Upper lobe of right lung (tissue), 1 donor: ENCODE measurements at regions not wholly inside any gene's neighbourhood (a gene's known extent, or its start where the extent isn't known, plus 50 kb on each side); places are given as distances from the start of the nearest gene placed in this dataset.

Experiments
- ATAC-seq: fragments of 200-7000 bp; cut with Tn5 transposase; one replicate; pipeline ENCODE4 v1.9.1; 2020; ENCODE audit warnings: mild to moderate bottlenecking, moderate library complexity
- DNase-seq: peaks from one replicate; pipeline ENCODE4 v3.0.0-alpha.2; 2020
- H3K27ac ChIP-seq: fragments of 200-600 bp; one replicate; pipeline ENCODE4 v1.8.0; 2022
- H3K27me3 ChIP-seq: fragments of 200-600 bp; one replicate; pipeline ENCODE4 v1.8.0; 2022; ENCODE audit warnings: mild to moderate bottlenecking
- H3K36me3 ChIP-seq: fragments of 200-600 bp; one replicate; pipeline ENCODE4 v1.8.0; 2022
- H3K4me1 ChIP-seq: fragments of 200-600 bp; one replicate; pipeline ENCODE4 v1.8.0; 2022
- H3K4me3 ChIP-seq: fragments of 200-600 bp; one replicate; pipeline ENCODE4 v1.8.0; 2022; ENCODE audit warnings: mild to moderate bottlenecking
- H3K9me3 ChIP-seq: fragments of 200-600 bp; one replicate; pipeline ENCODE4 v1.8.0; 2022
- CTCF ChIP-seq: fragments of 200-600 bp; IDR thresholded peaks from one replicate; pipeline ENCODE4 v1.8.0; 2022; ENCODE audit warnings: antibody characterized with exemption
- intact Hi-C: fragments of 100-400 bp; cut with DNase I; formaldehyde crosslinking; loops from one replicate; pipeline ENCODE4 v1.11.0; 2022
- donor health status: DM: no; HTN: yes; CAD: no; lungs with severe emphysema.

GRCh38 chr20:4095639-4096038, 53.0 kb upstream of the SMOX start:
- no peak for DNase-seq
- Histone ChIP-seq H3K27me3 (no peaks in the 10 kb centered on the region), H3K36me3 (no peaks in the 10 kb centered on the region), H3K4me3 (no peak overlapping the region), H3K4me1 (no peaks in the 10 kb centered on the region), H3K27ac (no peak overlapping the region), H3K9me3 (no peaks in the 10 kb centered on the region)
- intact Hi-C loops, result no loop called here
- no peak for TF ChIP-seq CTCF
- ATAC-seq, result no peak

GRCh38 chr20:4091490-4092479, 56.8 kb upstream of the SMOX start:
- H3K9me3 ChIP-seq, result no peaks in the 10 kb centered on the region
- intact Hi-C loops, result no loop called here
- peak; percentile 83 for DNase-seq
- ATAC-seq, result peak; percentile 90
- H3K4me1 ChIP-seq, result no peaks in the 10 kb centered on the region
- TF ChIP-seq CTCF, result peak; percentile 65
- no peaks in the 10 kb centered on the region for H3K36me3 ChIP-seq
- H3K4me3 ChIP-seq, result no peak overlapping the region
- no peaks in the 10 kb centered on the region for H3K27me3 ChIP-seq
- H3K27ac ChIP-seq, result no peak overlapping the region

GRCh38 chr20:4090756-4091489, 57.7 kb upstream of the SMOX start:
- no peak for TF ChIP-seq CTCF
- H3K27ac ChIP-seq, result no peak overlapping the region
- no peaks in the 10 kb centered on the region for H3K4me1 ChIP-seq
- H3K9me3 ChIP-seq, result no peaks in the 10 kb centered on the region
- DNase-seq (no peak), ATAC-seq (no peak)
- intact Hi-C loops, result no loop called here
- H3K36me3 ChIP-seq, result no peaks in the 10 kb centered on the region
- no peaks in the 10 kb centered on the region for H3K27me3 ChIP-seq
- H3K4me3 ChIP-seq, result no peak overlapping the region

GRCh38 chr20:4089756-4090487, 58.7 kb upstream of the SMOX start:
- intact Hi-C loops, result no loop called here
- TF ChIP-seq CTCF, result no peak
- Histone ChIP-seq H3K4me1 (peaks cover 8% of the 10 kb centered on the region), H3K27me3 (no peaks in the 10 kb centered on the region), H3K4me3 (no peak overlapping the region), H3K27ac (no peak overlapping the region), H3K9me3 (no peaks in the 10 kb centered on the region), H3K36me3 (no peaks in the 10 kb centered on the region)
- DNase-seq (no peak), ATAC-seq (peak; percentile 6)

GRCh38 chr20:4088766-4089165, 59.9 kb upstream of the SMOX start:
- TF ChIP-seq CTCF, result no peak
- Histone ChIP-seq H3K27ac (no peak overlapping the region), H3K27me3 (no peaks in the 10 kb centered on the region), H3K36me3 (no peaks in the 10 kb centered on the region), H3K9me3 (no peaks in the 10 kb centered on the region), H3K4me1 (peaks cover 10% of the 10 kb centered on the region), H3K4me3 (no peak overlapping the region)
- DNase-seq, result no peak
- intact Hi-C loops, result no loop called here
- no peak for ATAC-seq
